ENCODE measurements at regions not wholly inside any gene's neighbourhood (a gene's known extent, or its start where the extent isn't known, plus 50 kb on each side); places are given as distances from the start of the nearest gene placed in this dataset.

- no peak for DNase-seq
- Mint-ChIP-seq H3K27me3 (ENCODE audit: low read depth) (no peaks in the 10 kb centered on the region), H3K36me3 (ENCODE audit: insufficient read depth) (no peaks in the 10 kb centered on the region), H3K4me3 (no peak overlapping the region), H3K4me1 (ENCODE audit: low read depth) (no peaks in the 10 kb centered on the region), H3K9me3 (no peaks in the 10 kb centered on the region)
- no peak for ATAC-seq
These were observed 578.3 kb downstream of the PDCD6IP start for GRCh38 chr3:34376691-34377090.

- H3K36me3 Mint-ChIP-seq (ENCODE audit: insufficient read depth): no peaks in the 10 kb centered on the region
- H3K27me3 Mint-ChIP-seq (ENCODE audit: low read depth): no peaks in the 10 kb centered on the region
- ATAC-seq (no peak), DNase-seq (no peak)
- no peak overlapping the region for H3K4me3 Mint-ChIP-seq
- no peaks in the 10 kb centered on the region for H3K4me1 Mint-ChIP-seq (ENCODE audit: low read depth)
- no peaks in the 10 kb centered on the region for H3K9me3 Mint-ChIP-seq
These were observed 579.5 kb downstream of the PDCD6IP start for GRCh38 chr3:34377961-34378360.

- Mint-ChIP-seq H3K9me3 (no peaks in the 10 kb centered on the region), H3K36me3 (ENCODE audit: insufficient read depth) (no peaks in the 10 kb centered on the region), H3K4me3 (no peak overlapping the region), H3K27me3 (ENCODE audit: low read depth) (no peaks in the 10 kb centered on the region), H3K4me1 (ENCODE audit: low read depth) (no peaks in the 10 kb centered on the region)
- ATAC-seq (no peak), DNase-seq (no peak)
These were observed 582.8 kb downstream of the PDCD6IP start for GRCh38 chr3:34381243-34381642.

GRCh38 chr3:34382859-34383258, 584.4 kb downstream of the PDCD6IP start:
- Mint-ChIP-seq H3K9me3 (no peaks in the 10 kb centered on the region), H3K36me3 (ENCODE audit: insufficient read depth) (no peaks in the 10 kb centered on the region), H3K4me1 (ENCODE audit: low read depth) (no peaks in the 10 kb centered on the region), H3K4me3 (no peak overlapping the region), H3K27me3 (ENCODE audit: low read depth) (no peaks in the 10 kb centered on the region)
- DNase-seq (no peak), ATAC-seq (no peak)

GRCh38 chr3:34386309-34386708, 587.9 kb downstream of the PDCD6IP start:
- H3K9me3 Mint-ChIP-seq: peaks cover 7% of the 10 kb centered on the region
- H3K36me3 Mint-ChIP-seq (ENCODE audit: insufficient read depth): no peaks in the 10 kb centered on the region
- ATAC-seq (no peak), DNase-seq (no peak)
- H3K4me1 Mint-ChIP-seq (ENCODE audit: low read depth): no peaks in the 10 kb centered on the region
- H3K4me3 Mint-ChIP-seq: no peak overlapping the region
- no peaks in the 10 kb centered on the region for H3K27me3 Mint-ChIP-seq (ENCODE audit: low read depth)

- Mint-ChIP-seq H3K4me3 (no peak overlapping the region), H3K36me3 (ENCODE audit: insufficient read depth) (no peaks in the 10 kb centered on the region), H3K27me3 (ENCODE audit: low read depth) (no peaks in the 10 kb centered on the region), H3K4me1 (ENCODE audit: low read depth) (no peaks in the 10 kb centered on the region), H3K9me3 (peaks cover 7% of the 10 kb centered on the region)
- no peak for ATAC-seq
- no peak for DNase-seq
These were observed 589.6 kb downstream of the PDCD6IP start for GRCh38 chr3:34387826-34388564.

GRCh38 chr3:34388830-34389229, 590.4 kb downstream of the PDCD6IP start:
- Mint-ChIP-seq H3K9me3 (peaks cover 9% of the 10 kb centered on the region), H3K27me3 (ENCODE audit: low read depth) (no peaks in the 10 kb centered on the region), H3K4me3 (no peak overlapping the region), H3K36me3 (ENCODE audit: insufficient read depth) (no peaks in the 10 kb centered on the region), H3K4me1 (ENCODE audit: low read depth) (no peaks in the 10 kb centered on the region)
- ATAC-seq (no peak), DNase-seq (no peak)

GRCh38 chr3:34394978-34395748, 596.7 kb downstream of the PDCD6IP start:
- Mint-ChIP-seq H3K4me1 (ENCODE audit: low read depth) (no peaks in the 10 kb centered on the region), H3K9me3 (peaks cover 14% of the 10 kb centered on the region), H3K36me3 (ENCODE audit: insufficient read depth) (no peaks in the 10 kb centered on the region), H3K27me3 (ENCODE audit: low read depth) (no peaks in the 10 kb centered on the region), H3K4me3 (no peak overlapping the region)
- DNase-seq: no peak
- ATAC-seq: no peak

- H3K27me3 Mint-ChIP-seq (ENCODE audit: low read depth): no peaks in the 10 kb centered on the region
- H3K4me1 Mint-ChIP-seq (ENCODE audit: low read depth): no peaks in the 10 kb centered on the region
- no peak for ATAC-seq
- no peaks in the 10 kb centered on the region for H3K36me3 Mint-ChIP-seq (ENCODE audit: insufficient read depth)
- peaks cover 14% of the 10 kb centered on the region for H3K9me3 Mint-ChIP-seq
- no peak for DNase-seq
- H3K4me3 Mint-ChIP-seq: no peak overlapping the region
These were observed 597.9 kb downstream of the PDCD6IP start for GRCh38 chr3:34396288-34396687.

- no peak overlapping the region for H3K4me3 Mint-ChIP-seq
- no peak for DNase-seq
- H3K9me3 Mint-ChIP-seq: peaks cover 14% of the 10 kb centered on the region
- no peak for ATAC-seq
- H3K36me3 Mint-ChIP-seq (ENCODE audit: insufficient read depth): no peaks in the 10 kb centered on the region
- no peaks in the 10 kb centered on the region for H3K27me3 Mint-ChIP-seq (ENCODE audit: low read depth)
- no peaks in the 10 kb centered on the region for H3K4me1 Mint-ChIP-seq (ENCODE audit: low read depth)
These were observed 598.5 kb downstream of the PDCD6IP start for GRCh38 chr3:34396956-34397355.

- DNase-seq: no peak
- no peaks in the 10 kb centered on the region for H3K36me3 Mint-ChIP-seq (ENCODE audit: insufficient read depth)
- H3K9me3 Mint-ChIP-seq: peaks cover 10% of the 10 kb centered on the region
- no peak for ATAC-seq
- H3K27me3 Mint-ChIP-seq (ENCODE audit: low read depth): no peaks in the 10 kb centered on the region
- H3K4me3 Mint-ChIP-seq: no peak overlapping the region
- H3K4me1 Mint-ChIP-seq (ENCODE audit: low read depth): no peaks in the 10 kb centered on the region
These were observed 601.0 kb downstream of the PDCD6IP start for GRCh38 chr3:34399401-34399800.

GRCh38 chr3:34405159-34405558, 606.7 kb downstream of the PDCD6IP start:
- Mint-ChIP-seq H3K9me3 (no peaks in the 10 kb centered on the region), H3K27me3 (ENCODE audit: low read depth) (no peaks in the 10 kb centered on the region), H3K36me3 (ENCODE audit: insufficient read depth) (no peaks in the 10 kb centered on the region), H3K4me1 (ENCODE audit: low read depth) (no peaks in the 10 kb centered on the region), H3K4me3 (no peak overlapping the region)
- ATAC-seq (no peak), DNase-seq (no peak)

GRCh38 chr3:34407281-34407680, 608.9 kb downstream of the PDCD6IP start:
- Mint-ChIP-seq H3K27me3 (ENCODE audit: low read depth) (no peaks in the 10 kb centered on the region), H3K36me3 (ENCODE audit: insufficient read depth) (no peaks in the 10 kb centered on the region), H3K9me3 (no peaks in the 10 kb centered on the region), H3K4me1 (ENCODE audit: low read depth) (no peaks in the 10 kb centered on the region), H3K4me3 (no peak overlapping the region)
- ATAC-seq (no peak), DNase-seq (no peak)

- Mint-ChIP-seq H3K4me3 (no peak overlapping the region), H3K9me3 (no peaks in the 10 kb centered on the region), H3K36me3 (ENCODE audit: insufficient read depth) (no peaks in the 10 kb centered on the region), H3K27me3 (ENCODE audit: low read depth) (no peaks in the 10 kb centered on the region), H3K4me1 (ENCODE audit: low read depth) (no peaks in the 10 kb centered on the region)
- DNase-seq (no peak), ATAC-seq (no peak)
These were observed 609.7 kb downstream of the PDCD6IP start for GRCh38 chr3:34408088-34408487.

GRCh38 chr3:34411596-34411995, 613.2 kb downstream of the PDCD6IP start:
- Mint-ChIP-seq H3K9me3 (no peaks in the 10 kb centered on the region), H3K27me3 (ENCODE audit: low read depth) (no peaks in the 10 kb centered on the region)

More at GRCh38 chr3:34411596-34411995, 613.2 kb downstream of the PDCD6IP start:
- DNase-seq: no peak
- ATAC-seq: no peak
- Mint-ChIP-seq H3K36me3 (ENCODE audit: insufficient read depth) (no peaks in the 10 kb centered on the region), H3K4me3 (no peak overlapping the region), H3K4me1 (ENCODE audit: low read depth) (no peaks in the 10 kb centered on the region)
